Esophagus muscularis mucosa (tissue), 4 donors: ENCODE measurements at regions not wholly inside any gene's neighbourhood (a gene's known extent, or its start where the extent isn't known, plus 50 kb on each side); places are given as distances from the start of the nearest gene placed in this dataset.

Source experiments
- EP300 ChIP-seq: sonication (generic); formaldehyde crosslinking; IDR thresholded peaks from one replicate; pipeline ENCODE4 v1.6.1; 2017; ENCODE audit warnings: antibody characterized with exemption
- POLR2A ChIP-seq: fragments of 450-650 bp; IDR thresholded peaks from one replicate; pipeline ENCODE4 v1.6.1; 2017; ENCODE audit warnings: antibody characterized with exemption, moderate library complexity, mild to moderate bottlenecking, low read depth
- POLR2AphosphoS5 ChIP-seq, 2 donors: sonication (generic); formaldehyde crosslinking; IDR thresholded peaks; one replicate each; pipeline ENCODE4 v1.6.1; 2017; ENCODE audit warnings: antibody characterized with exemption in 2 of 2
- TF ChIP-seq, protein P1 (sequence below), 3 experiments: fragments of 200-600 bp in 2 of 3; fragments of 450-650 bp in 1 of 3; sonication (generic) in 2 of 3; IDR thresholded peaks; one replicate each; pipeline ENCODE4 v1.5.1; 2017 to 2019; ENCODE audit warnings: antibody characterized with exemption in 3 of 3, mild to moderate bottlenecking in 2 of 3, moderate library complexity in 1 of 3

DNA sequence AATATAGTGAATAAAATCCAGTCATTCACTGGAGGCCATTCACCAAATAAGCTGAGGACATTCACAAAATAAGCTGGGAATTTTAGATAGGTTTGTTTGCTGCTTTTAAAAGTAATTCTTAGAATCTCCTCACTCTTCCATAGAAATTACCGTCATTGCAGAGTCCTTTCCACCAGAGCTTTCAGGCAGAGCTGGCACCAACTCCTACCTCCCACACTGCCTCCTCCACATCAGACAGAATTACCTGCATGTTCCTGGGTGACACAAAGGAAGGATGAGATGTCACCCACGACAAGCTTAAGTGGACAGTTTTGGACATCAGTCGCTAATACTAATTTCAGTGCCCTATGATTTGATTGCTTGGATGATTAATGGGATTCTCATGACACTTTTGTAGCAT is 1113.2 kb downstream of the IGSF11 start:
- TF ChIP-seq EP300: no peak
- TF ChIP-seq, protein P1, sequence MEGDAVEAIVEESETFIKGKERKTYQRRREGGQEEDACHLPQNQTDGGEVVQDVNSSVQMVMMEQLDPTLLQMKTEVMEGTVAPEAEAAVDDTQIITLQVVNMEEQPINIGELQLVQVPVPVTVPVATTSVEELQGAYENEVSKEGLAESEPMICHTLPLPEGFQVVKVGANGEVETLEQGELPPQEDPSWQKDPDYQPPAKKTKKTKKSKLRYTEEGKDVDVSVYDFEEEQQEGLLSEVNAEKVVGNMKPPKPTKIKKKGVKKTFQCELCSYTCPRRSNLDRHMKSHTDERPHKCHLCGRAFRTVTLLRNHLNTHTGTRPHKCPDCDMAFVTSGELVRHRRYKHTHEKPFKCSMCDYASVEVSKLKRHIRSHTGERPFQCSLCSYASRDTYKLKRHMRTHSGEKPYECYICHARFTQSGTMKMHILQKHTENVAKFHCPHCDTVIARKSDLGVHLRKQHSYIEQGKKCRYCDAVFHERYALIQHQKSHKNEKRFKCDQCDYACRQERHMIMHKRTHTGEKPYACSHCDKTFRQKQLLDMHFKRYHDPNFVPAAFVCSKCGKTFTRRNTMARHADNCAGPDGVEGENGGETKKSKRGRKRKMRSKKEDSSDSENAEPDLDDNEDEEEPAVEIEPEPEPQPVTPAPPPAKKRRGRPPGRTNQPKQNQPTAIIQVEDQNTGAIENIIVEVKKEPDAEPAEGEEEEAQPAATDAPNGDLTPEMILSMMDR (IDR thresholded peaks at IDR 0.05): no peak
- TF ChIP-seq POLR2AphosphoS5 (IDR thresholded peaks at IDR 0.05): no peak
- TF ChIP-seq POLR2A: no peak
